GM21526 (cell line): ENCODE measurements at regions not wholly inside any gene's neighbourhood (a gene's known extent, or its start where the extent isn't known, plus 50 kb on each side); places are given as distances from the start of the nearest gene placed in this dataset.
"Not testable (repeated sequence)": the region's sequence is repeated elsewhere in the genome, so short reads cannot be mapped to it uniquely, and the experiment has no call there.

Source experiments
- ATAC-seq: cut with Tn5 transposase; IDR thresholded peaks from one replicate; pipeline ENCODE4 v1.9.1; 2021; ENCODE audit warnings: moderate library complexity; ENCODE audit not compliant: unreplicated experiment, low FRiP score

- no peak for ATAC-seq
These were observed 90.5 kb upstream of the TBX18 start for GRCh38 chr6:84854811-84855400.

DNA sequence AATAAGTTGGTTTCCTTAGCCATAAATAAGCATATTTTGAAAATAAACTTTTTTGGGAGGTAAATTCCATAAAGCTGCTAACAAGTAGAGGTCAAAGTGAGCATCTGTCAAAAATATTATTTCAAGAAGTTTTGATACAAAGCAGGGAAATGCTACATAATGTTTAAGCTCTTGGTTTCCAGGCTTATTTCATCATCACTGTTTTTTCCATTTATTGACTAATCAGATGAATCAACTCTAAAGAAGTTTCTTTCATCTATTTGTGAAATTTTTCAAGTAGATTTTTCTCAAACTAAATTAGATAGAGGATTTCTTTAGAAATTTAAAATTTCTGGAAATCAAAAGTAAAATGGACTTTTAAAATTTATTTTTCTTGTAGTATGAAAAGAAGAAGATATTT is 89.5 kb upstream of the TBX18 start:
- no peak for ATAC-seq

DNA sequence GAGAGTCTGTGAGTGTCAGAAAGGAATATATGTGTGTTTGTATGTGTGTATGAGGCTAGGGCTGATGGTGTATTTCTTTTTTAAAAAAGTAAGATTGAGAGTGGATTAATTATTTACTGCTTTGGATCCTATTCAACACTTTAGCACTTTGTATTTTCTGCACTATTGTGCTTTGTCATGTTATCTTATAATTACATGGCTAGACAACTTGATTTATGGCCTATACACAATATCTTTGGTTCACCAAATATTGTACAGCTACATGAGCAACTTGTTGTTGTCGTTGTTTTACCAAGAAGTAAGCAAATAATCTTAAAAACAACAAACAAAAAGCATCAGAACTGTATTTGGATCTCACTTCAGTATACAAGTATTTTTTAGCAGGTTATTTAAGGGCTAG is 84.6 kb upstream of the TBX18 start:
- ATAC-seq = no peak

- no peak for ATAC-seq
These were observed 83.2 kb upstream of the TBX18 start for GRCh38 chr6:84847390-84848160.

- no peak for ATAC-seq
These were observed 78.2 kb upstream of the TBX18 start for GRCh38 chr6:84842525-84843166.

DNA sequence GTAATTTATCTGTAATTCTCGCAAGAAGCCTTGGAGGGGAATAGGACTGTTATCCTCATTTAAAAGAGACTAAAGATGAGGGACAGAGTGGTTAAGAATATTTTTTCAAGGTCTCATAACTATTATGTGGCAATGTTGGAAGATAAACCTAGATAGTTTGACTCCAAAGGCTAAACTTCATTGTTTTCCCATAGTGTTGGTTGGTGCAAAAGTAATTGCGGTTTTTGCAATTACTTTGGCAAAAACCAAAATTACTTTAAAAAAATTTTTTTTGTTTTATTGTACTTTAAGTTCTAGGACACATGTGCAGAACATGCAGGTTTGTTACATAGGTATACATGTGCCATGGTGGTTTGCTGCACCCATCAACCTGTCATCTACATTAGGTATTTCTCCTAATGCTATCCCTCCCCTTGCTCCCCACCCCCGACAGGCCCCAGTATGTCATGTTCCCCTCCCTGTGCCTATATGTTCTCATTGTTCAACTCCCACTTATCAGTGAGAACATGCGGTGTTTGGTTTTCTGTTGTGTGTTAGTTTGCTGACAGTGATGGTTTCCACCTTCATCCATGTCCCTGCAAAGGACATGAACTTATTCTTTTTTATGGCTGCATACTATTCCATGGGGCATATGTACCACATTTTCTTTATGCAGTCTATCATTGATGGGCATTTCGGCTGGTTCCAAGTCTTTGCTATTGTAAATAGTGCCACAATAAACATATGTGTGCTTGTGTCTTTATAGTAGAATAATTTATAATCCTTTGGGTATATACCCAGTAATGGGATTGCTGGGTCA is 72.9 kb upstream of the TBX18 start:
- not testable (repeated sequence) for ATAC-seq

- no peak for ATAC-seq
These were observed 72.0 kb upstream of the TBX18 start for GRCh38 chr6:84836366-84836765.

DNA sequence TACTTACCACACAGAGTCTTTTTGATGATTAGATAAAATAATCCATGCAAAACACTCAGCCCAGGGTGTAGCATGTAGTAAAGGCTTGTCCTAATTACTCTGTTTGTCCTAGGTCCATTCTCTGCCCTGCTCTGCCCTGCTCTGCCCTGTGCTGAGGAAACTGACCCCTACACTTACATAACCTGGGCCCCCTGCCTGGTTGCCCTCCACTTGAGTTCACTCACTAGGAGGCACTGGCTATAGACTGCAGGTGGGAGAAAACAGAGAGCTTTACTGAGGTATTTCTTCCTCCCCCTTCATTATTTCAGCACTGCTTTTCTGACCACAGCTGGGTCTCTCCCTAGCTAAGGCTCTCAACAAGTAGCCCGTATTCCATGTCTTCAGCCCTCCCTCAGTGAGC is 70.9 kb upstream of the TBX18 start:
- ATAC-seq = no peak

DNA sequence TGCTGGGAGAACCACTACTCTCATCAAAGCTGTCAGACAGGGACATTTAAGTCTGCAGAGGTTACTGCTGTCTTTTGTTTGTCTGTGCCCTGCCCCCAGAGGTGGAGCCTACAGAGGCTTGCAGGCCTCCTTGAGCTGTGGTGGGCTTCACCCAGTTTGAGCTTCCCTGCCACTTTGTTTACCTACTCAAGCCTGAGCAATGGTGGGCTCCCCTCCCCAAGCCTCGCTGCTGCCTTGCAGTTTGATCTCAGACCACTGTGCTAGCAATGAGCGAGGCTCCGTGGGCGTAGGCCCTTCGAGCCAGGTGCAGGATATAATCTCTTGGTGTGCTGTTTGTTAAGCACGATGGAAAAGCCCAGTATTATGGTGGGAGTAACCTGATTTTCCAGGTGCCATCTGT is 67.5 kb upstream of the TBX18 start:
- ATAC-seq = not testable (repeated sequence)

GRCh38 chr6:84825461-84825860 is 61.1 kb upstream of the TBX18 start:
- no peak for ATAC-seq

DNA sequence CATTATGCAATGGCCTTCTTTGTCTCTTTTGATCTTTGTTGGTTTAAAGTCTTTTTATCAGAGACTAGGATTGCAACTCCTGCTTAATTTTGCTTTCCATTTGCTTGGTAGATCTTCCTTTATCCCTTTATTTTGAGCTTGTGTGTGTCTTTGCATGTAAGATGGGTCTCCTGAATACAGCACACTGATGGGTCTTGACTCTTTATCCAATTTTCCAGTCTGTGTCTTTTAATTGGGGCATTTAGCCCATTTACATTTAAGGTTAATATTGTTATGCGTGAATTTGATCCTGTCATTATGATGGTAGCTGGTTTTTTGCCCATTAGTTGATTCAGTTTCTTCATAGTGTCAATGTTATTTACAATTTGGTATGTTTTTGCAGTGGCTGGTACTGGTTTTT is 56.9 kb upstream of the TBX18 start:
- ATAC-seq = not testable (repeated sequence)

- no peak for ATAC-seq
These were observed 52.3 kb upstream of the TBX18 start for GRCh38 chr6:84816741-84817140.

GRCh38 chr6:84815896-84816735 is 51.7 kb upstream of the TBX18 start:
- no peak for ATAC-seq
